ENCODE measurements at regions not wholly inside any gene's neighbourhood (a gene's known extent, or its start where the extent isn't known, plus 50 kb on each side); places are given as distances from the start of the nearest gene placed in this dataset.

- TF ChIP-seq, protein P1, sequence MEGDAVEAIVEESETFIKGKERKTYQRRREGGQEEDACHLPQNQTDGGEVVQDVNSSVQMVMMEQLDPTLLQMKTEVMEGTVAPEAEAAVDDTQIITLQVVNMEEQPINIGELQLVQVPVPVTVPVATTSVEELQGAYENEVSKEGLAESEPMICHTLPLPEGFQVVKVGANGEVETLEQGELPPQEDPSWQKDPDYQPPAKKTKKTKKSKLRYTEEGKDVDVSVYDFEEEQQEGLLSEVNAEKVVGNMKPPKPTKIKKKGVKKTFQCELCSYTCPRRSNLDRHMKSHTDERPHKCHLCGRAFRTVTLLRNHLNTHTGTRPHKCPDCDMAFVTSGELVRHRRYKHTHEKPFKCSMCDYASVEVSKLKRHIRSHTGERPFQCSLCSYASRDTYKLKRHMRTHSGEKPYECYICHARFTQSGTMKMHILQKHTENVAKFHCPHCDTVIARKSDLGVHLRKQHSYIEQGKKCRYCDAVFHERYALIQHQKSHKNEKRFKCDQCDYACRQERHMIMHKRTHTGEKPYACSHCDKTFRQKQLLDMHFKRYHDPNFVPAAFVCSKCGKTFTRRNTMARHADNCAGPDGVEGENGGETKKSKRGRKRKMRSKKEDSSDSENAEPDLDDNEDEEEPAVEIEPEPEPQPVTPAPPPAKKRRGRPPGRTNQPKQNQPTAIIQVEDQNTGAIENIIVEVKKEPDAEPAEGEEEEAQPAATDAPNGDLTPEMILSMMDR (conservative IDR thresholded peaks at IDR 0.05; ENCODE audit: low read depth, low read length): no peak
- no peak for TF ChIP-seq EZH2 (IDR thresholded peaks at IDR 0.05; ENCODE audit: low read length, unreplicated experiment)
- no peak for TF ChIP-seq EZH2phosphoT487 (IDR thresholded peaks at IDR 0.05; ENCODE audit: borderline replicate concordance, low read length)
Observed at GRCh38 chr11:98183034-98183433, 837.7 kb upstream of the CNTN5 start.
